ENCODE measurements at regions not wholly inside any gene's neighbourhood (a gene's known extent, or its start where the extent isn't known, plus 50 kb on each side); places are given as distances from the start of the nearest gene placed in this dataset.

- no peaks in the 10 kb centered on the region for H3K9me3 ChIP-seq (ENCODE audit: control insufficient read depth in 4 of 4, low read length in 3 of 4)
- 93% methylated on average over 12 of the region's 12 CpGs for WGBS
- peaks cover 0 to 41% (median 31%) of the 10 kb centered on the region in 4 donors for H3K36me3 ChIP-seq (ENCODE audit: control insufficient read depth in 4 of 4, insufficient read depth in 3 of 4, low read depth in 1 of 4, low read length in 3 of 4)
- DNase-seq (ENCODE audit: low spot score) = no peak
- H3K27ac ChIP-seq (ENCODE audit: low read depth in 1 of 2, low read length in 2 of 2) = no peak overlapping the region
- H3K27me3 ChIP-seq (ENCODE audit: control insufficient read depth in 4 of 4, insufficient read depth in 4 of 4, low read length in 3 of 4) = no peaks in the 10 kb centered on the region
- H3K9ac ChIP-seq (ENCODE audit: low read depth in 1 of 2, low read length in 2 of 2) = no peak overlapping the region
- no peak overlapping the region for H3K4me3 ChIP-seq (ENCODE audit: low read depth in 1 of 3, low read length in 3 of 3)
- TF ChIP-seq, protein P1, sequence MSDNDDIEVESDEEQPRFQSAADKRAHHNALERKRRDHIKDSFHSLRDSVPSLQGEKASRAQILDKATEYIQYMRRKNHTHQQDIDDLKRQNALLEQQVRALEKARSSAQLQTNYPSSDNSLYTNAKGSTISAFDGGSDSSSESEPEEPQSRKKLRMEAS (IDR thresholded peaks at IDR 0.05) = no peak
- TF ChIP-seq, protein P2, sequence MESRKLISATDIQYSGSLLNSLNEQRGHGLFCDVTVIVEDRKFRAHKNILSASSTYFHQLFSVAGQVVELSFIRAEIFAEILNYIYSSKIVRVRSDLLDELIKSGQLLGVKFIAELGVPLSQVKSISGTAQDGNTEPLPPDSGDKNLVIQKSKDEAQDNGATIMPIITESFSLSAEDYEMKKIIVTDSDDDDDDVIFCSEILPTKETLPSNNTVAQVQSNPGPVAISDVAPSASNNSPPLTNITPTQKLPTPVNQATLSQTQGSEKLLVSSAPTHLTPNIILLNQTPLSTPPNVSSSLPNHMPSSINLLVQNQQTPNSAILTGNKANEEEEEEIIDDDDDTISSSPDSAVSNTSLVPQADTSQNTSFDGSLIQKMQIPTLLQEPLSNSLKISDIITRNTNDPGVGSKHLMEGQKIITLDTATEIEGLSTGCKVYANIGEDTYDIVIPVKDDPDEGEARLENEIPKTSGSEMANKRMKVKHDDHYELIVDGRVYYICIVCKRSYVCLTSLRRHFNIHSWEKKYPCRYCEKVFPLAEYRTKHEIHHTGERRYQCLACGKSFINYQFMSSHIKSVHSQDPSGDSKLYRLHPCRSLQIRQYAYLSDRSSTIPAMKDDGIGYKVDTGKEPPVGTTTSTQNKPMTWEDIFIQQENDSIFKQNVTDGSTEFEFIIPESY (IDR thresholded peaks at IDR 0.05) = no peak
- no peak for TF ChIP-seq JUND (IDR thresholded peaks at IDR 0.05)
- no peak for TF ChIP-seq HNF4G (IDR thresholded peaks at IDR 0.05)
- no peak for TF ChIP-seq RAD21 (IDR thresholded peaks at IDR 0.05)
- TF ChIP-seq TAF1 (conservative IDR thresholded peaks at IDR 0.05) = no peak
- TF ChIP-seq, protein P3, sequence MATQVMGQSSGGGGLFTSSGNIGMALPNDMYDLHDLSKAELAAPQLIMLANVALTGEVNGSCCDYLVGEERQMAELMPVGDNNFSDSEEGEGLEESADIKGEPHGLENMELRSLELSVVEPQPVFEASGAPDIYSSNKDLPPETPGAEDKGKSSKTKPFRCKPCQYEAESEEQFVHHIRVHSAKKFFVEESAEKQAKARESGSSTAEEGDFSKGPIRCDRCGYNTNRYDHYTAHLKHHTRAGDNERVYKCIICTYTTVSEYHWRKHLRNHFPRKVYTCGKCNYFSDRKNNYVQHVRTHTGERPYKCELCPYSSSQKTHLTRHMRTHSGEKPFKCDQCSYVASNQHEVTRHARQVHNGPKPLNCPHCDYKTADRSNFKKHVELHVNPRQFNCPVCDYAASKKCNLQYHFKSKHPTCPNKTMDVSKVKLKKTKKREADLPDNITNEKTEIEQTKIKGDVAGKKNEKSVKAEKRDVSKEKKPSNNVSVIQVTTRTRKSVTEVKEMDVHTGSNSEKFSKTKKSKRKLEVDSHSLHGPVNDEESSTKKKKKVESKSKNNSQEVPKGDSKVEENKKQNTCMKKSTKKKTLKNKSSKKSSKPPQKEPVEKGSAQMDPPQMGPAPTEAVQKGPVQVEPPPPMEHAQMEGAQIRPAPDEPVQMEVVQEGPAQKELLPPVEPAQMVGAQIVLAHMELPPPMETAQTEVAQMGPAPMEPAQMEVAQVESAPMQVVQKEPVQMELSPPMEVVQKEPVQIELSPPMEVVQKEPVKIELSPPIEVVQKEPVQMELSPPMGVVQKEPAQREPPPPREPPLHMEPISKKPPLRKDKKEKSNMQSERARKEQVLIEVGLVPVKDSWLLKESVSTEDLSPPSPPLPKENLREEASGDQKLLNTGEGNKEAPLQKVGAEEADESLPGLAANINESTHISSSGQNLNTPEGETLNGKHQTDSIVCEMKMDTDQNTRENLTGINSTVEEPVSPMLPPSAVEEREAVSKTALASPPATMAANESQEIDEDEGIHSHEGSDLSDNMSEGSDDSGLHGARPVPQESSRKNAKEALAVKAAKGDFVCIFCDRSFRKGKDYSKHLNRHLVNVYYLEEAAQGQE (IDR thresholded peaks at IDR 0.05) = no peak
- TF ChIP-seq FOXA1 (IDR thresholded peaks at IDR 0.05) = no peak
- no peak for TF ChIP-seq FOXA2 (IDR thresholded peaks at IDR 0.05)
- no peak for TF ChIP-seq RXRA (IDR thresholded peaks at IDR 0.05)
- no peak for TF ChIP-seq NR2F2 (IDR thresholded peaks at IDR 0.05)
- TF ChIP-seq, protein P4, sequence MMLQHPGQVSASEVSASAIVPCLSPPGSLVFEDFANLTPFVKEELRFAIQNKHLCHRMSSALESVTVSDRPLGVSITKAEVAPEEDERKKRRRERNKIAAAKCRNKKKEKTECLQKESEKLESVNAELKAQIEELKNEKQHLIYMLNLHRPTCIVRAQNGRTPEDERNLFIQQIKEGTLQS (IDR thresholded peaks at IDR 0.05) = no peak
- no peak for TF ChIP-seq SP1 (IDR thresholded peaks at IDR 0.05)
- TF ChIP-seq EGR1 (IDR thresholded peaks at IDR 0.05; ENCODE audit: low read depth in 2 of 2) = no peak
- TF ChIP-seq GABPA (IDR thresholded peaks at IDR 0.05 in 1 of 2, conservative IDR thresholded peaks at IDR 0.05 in 1 of 2) = no peak
- no peak for TF ChIP-seq HNF4A (conservative IDR thresholded peaks at IDR 0.05)
- no peak for TF ChIP-seq CTCF (IDR thresholded peaks at IDR 0.05; ENCODE audit: low read depth, low read length, missing input control)
- no peak for TF ChIP-seq YY1 (IDR thresholded peaks at IDR 0.05)
- no peaks in the 10 kb centered on the region for H3K4me1 ChIP-seq (ENCODE audit: control insufficient read depth in 4 of 4, insufficient read depth in 4 of 4, low read length in 3 of 4)
Observed at GRCh38 chr12:111215881-111216280, 153.0 kb downstream of the PHETA1 start.
